ENCODE measurements at regions not wholly inside any gene's neighbourhood (a gene's known extent, or its start where the extent isn't known, plus 50 kb on each side); places are given as distances from the start of the nearest gene placed in this dataset.
"Not testable (repeated sequence)": the region's sequence is repeated elsewhere in the genome, so short reads cannot be mapped to it uniquely, and the experiment has no call there.

DNA sequence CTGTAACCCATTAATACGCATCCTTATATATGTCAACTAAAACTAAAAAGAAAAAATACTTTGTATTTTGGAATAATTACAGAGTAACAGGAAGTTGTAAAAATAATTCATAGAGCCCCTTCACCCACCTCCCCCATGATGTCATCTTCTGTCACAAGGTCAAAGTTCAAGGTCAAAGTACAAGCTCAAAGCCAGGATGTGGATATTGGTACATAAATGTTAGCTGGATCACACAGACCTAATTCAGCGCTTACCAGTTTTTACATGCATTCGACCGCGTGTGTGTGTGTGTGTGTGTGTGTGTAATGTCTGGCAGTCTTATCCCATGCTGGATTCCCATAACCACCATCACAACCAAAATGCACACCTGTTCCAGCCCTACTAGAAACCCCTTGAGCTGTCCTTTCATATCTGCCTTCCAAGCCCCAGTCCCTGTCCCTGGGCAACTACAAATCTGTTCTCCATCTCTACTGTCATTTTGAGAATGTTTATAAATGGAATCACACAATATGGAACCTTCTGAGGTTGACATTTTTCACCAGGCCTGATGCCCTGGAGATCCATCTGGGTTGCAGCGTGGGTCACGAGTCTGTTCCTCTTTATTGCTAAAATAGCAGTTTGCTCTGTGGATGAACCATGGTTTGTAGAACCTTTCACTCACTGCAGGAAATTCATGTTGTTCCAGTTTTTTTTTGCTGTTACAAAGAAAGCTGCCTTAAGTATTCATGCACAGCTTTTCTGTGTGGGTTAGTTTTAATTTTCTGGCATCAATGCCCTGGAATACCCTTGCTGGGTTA is 153.6 kb upstream of the PITRM1 start:
- DNase-seq = no peak

DNA sequence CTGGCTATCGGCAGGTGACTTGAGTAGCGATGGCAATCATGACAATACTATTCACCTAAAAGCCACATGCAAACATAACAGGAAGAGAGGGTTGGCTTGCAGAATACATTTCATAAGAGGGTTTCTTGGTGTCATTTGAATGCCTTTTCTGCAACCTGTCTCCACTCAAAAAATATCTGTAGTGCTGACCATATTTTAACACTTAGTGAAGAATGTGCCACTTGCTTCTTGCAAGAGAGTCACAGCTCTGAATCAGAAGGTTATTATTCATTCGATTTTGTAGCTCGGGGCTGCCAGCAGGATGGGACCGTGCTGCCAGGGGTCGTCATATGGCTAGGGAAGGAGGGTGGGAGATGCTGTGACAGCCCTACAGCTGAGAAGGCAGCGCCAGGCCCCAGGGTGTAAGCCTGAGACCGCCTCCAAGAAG is 152.0 kb upstream of the PITRM1 start:
- DNase-seq = no peak

DNA sequence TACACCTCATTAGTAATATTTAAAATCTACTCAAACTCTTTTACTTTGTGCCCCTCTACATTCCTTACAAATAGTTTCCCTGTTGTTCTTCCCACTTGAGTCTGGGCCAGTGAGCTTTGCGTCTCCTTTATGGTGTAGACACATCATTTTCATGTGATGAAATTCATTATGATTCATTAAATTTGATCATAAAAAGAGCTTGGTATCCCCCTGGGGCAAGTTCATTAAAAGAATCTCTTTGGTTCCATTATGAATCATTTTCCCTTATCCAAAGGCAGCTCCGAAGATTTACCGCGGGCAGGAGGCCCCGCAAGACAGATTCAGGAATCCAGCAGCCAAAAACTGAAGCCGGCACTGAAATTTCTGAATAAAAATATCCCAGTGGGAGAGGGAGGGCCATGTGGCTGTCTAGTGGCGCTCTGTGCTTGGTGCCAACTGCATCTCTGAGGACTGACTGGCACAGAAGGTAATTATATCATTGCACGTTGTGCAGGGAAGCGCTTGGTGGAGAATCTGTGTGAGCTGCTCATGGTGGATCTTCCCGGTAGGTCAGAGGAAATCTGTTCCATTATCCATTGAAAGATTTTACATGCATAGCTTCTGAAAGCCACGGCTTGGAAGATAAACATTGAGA is 151.4 kb upstream of the PITRM1 start:
- no peak for DNase-seq

DNA sequence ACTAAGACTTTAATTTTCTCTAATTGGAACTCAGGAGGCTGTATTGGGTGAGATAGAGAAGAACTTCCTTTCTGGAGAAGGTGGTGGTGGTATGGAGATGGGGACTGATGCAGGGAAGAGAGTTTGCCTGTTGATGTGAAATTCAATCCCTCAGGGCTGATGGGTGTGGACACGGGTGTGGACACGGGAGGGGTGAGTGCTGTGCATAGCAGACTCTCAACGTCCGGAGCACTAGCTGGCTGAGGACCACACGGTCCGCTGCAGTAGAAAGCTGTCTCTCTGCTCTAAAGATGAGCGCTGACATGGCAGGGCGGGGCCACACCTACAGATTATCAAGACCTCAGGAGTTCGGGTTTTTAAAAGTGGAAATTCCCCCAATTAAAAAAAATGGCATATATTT is 148.5 kb upstream of the PITRM1 start:
- DNase-seq = no peak

DNA sequence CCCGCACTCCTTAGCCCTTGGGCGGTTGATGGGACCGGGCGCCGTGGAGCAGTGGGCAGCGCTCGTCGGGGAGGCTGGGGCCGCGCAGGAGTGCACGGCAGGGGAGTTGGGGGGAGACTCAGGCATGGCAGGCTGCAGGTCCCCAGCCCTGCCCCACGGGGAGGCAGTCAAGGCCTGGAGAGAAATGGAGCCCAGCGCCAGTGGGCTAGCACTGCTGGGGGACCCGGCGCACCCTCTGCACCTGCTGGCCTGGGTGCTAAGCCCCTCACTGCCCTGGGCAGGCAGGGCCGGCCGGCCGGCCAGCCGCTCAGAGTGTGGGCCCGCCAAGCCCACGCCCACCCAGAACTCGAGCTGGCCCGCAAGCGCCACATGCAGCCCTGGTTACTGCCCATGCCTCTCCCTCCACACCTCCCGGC is 147.2 kb upstream of the PITRM1 start:
- DNase-seq = no peak

DNA sequence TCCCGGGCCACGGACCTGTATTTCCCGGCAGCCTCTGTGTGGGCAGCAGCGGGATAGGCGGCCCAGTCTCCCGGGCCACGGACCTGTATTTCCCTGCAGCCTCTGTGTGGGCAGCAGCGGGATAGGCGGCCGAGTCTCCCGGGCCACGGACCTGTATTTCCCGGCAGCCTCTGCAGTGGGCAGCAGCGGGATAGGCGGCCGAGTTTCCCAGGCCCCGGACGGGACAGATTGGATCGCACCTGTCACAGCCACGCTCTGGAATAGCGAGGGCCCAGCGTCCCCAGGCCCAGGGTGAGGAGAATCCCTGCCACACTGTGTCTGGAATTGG is 145.9 kb upstream of the PITRM1 start:
- DNase-seq = not testable (repeated sequence)

DNA sequence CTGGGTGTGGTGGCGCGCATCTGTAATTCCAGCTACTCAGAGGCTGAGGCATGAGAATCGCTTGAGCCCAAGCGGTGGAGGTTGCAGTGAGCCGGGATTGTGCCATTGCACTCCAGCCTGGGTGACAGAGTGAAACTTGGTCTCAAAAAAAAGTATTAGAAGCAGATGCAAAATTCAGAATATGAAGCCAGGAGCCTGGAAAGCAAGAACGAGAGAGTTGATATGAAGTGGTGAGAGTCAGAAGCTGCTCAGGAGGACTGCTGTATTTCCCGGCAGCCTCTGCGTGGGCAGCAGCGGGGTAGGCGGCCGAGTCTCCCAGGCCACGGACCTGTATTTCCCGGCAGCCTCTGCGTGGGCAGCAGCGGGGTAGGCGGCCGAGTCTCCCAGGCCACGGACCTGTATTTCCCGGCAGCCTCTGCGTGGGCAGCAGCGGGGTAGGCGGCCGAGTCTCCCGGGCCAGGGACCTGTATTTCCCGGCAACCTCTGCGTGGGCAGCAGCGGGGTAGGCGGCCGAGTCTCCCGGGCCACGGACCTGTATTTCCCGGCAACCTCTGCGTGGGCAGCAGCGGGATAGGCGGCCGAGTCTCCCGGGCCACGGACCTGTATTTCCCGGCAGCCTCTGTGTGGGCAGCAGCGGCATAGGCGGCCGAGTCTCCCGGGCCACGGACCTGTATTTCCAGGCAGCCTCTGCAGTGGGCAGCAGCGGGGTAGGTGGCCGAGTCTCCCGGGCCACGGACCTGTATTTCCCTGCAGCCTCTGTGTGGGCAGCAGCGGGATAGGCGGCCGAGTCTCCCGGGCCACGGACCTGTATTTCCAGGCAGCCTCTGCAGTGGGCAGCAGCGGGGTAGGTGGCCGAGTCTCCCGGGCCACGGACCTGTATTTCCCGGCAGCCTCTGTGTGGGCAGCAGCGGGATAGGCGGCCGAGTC is 145.2 kb upstream of the PITRM1 start:
- DNase-seq = not testable (repeated sequence)

DNA sequence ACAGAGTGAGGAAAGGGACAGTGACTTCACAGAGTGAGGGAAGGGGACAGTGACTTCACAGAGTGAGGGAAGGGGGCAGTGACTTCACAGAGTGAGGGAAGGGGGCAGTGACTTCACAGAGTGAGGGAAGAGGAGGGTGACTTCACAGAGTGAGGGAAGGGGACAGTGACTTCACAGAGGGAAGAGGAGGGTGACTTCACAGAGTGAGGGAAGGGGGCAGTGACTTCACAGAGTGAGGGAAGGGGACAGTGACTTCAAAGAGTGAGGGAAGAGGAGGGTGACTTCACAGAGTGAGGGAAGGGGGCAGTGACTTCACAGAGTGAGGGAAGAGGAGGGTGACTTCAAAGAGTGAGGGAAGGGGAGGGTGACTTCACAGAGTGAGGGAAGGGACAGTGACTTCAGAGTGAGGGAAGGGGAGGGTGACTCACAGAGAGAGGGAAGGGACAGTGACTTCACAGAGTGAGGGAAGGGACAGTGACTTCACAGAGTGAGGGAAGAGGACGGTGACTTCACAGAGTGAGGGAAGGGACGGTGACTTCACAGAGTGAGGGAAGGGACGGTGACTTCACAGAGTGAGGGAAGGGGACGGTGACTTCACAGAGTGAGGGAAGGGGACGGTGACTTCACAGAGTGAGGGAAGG is 142.0 kb upstream of the PITRM1 start:
- not testable (repeated sequence) for DNase-seq

DNA sequence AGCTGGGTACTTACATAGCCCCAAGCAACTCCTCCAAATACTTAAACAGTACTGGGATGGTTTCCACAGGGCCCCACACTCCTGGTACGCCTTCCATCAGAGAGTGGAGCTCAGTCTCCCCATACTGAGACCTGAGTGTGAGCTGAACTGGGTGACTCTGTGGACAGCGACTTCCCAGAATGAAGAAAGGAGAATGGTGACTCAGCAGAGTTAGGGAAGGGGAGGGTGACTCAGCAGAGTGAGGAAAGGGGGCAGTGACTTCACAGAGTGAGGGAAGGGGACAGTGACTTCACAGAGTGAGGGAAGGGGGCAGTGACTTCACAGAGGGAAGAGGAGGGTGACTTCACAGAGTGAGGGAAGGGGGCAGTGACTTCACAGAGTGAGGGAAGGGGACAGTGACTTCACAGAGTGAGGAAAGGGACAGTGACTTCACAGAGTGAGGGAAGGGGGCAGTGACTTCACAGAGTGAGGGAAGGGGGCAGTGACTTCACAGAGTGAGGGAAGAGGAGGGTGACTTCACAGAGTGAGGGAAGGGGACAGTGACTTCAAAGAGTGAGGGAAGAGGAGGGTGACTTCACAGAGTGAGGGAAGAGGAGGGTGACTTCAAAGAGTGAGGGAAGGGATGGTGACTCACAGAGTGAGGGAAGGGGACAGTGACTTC is 141.3 kb upstream of the PITRM1 start:
- not testable (repeated sequence) for DNase-seq

DNA sequence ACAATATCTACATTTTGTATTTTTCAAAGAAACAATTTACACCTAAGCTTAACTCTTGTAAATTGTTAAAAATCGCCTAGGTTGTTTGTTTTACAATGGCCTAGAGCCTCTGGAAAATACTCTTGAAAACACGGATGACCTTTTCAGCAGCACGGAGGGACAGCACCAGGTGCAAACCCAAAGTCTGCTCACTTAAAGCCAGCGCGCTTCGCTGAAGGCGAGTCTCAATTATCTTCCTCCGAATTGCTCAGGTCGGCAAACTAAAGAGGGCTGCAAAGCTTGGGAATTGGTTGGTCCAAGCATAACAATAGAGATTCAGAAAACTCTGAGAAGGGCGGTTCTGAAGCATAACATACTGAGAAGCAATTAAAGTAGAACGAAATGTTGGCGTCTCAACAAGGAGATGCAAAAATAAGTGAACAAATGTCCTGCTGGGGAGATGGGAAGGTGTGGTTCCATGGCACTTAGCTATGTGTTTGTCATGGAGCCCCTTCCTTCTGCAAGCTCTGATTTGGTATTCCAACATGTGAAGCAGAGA is 139.9 kb upstream of the PITRM1 start:
- DNase-seq = no peak

DNA sequence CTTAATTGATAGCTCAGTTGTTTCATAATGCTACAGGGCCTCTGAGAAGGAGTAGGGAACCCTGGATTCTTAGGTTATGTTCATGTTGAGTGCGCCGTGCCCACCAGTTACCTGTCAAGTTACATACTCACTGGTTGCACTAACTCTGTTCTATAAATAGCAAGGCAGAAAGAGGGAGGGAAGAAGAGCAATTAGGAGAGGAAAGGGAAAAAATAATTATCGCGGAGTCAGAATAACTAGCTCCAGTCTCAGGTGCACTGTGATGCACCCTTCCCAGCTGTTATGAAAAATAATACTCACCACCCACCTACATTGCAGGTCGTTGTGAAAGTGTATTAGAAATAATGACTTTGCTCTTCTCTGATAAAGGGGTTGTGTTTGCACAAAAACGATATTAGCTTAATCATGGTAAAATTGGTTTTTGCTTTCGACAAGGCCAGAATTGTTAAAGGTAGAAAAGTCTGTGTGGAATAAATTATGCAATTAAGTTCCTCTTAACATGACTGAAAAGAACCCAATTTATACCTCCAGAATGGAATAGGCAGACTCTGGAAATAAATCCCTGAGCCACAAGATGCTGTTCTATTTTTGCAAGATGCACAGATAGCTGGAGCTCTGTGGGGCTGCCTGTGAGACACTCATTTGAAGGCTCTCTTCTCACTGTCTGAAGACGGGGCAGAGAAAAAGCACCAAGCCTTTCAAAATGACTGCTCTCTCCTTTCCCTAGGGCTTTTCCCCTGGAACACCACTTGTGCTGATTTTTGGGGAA is 137.6 kb upstream of the PITRM1 start:
- no peak for DNase-seq

DNA sequence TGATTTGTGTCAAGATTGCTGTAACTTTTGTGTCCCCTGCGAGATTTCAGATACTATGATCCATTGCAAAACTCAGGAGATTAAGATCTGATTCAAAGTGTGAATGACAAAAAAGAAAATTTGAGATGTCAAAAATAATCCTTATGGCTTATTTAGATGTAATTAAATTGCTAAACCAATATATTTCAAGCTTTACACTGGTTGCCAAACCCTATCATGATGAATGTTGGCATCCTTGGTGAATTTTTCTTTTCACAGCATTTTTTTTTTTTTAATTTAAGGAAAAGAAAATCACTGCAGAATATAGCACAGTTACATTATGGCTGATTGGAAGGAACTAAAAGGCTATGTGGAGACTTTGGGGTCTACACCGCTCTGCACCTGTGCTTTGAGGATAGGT is 133.5 kb upstream of the PITRM1 start:
- no peak for DNase-seq

DNA sequence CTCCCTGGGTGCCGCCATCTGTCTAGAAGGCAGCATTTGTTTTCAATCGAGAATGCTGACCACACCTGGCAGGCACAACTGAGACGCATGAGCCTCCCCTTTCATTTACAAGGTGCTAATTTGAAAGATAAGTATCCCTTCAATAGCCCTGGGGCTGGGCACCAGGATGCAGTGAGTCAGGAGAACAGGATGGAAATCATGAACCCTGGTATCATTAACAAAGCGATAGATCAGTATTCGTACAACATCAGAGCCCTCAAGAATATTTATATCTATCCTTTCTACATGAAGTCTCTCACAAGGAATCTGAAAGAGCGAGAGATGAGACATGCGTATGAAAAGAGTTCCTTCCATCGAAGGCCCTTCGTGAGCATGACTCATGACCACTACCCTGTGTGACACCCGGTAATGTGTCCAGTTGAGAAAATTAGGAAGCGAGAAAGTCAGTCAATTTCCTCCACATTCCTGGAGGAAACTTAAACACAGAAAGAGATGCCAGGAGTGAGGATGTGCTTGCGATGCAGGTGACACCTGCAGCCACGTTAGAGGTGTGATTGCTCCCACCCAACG is 123.1 kb upstream of the PITRM1 start:
- DNase-seq = no peak

DNA sequence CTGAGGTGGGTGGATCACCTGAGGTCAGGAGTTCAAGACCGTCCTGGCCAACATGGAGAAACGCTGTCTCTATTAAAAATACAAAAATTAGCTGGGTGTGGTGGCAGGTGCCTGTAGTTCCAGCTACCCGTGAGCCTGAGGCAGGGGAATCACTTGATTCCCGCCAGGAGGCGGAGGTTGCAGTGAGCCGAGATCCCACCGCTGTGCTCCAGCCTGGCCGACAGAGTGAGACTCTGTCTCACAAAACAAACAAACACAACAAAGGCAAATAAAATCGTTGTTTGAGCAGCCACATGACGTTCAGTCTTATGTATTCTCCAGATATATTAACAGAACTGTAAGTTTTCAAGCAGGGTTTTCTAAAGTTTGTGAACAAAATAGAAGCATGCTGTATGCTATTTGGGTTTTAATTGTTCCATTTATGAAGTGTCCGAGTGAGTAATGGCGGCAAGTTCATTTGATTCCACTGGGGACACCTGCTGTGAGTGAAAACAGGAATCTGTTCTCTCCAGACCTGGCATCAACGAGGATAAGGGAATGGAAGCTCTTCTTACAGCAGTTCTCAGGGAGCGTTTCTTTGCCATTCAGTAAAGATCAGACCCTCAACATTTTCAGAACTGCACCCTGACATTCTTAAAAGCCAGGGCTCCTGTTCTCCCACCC is 122.5 kb upstream of the PITRM1 start:
- no peak for DNase-seq

DNA sequence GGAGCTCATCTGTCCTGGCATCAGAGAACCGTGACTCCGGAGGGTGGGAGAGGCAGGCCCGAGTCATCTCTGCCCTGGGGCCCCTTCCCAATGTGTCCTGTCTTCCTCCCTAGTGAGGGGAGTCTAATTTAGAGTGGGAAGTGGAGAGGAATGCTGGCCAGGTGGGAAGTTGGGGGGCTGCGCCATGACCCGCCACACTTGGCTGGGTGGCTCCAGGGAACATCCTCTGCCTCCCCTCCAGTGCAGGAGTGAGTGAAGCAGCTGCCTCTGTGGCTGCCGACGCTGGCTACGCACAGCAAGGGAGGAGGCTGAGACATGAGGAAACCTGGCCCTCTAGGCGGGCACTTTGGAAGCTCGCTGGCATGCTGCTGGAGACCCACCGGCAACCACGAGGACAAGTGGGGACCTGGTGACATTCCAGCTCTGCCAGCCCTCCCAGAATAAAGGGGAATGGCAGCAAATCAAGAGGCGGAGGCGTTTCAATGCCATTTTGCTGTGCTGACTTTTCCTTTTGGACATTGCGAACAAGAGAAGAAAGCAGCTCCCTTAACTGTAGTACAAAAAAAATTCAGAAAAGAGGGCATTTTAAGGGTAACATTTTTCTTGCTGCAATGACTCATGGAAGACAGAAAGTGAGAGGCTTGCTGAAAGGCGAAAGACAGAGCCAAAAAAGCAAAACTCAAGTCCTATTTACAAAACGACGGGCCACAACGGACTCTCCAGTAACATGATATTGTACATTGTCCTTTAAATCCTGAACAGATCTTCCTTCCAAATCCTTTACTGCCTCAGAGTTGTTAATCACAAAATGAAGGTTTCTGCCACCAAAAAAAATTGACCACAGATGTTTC is 121.2 kb upstream of the PITRM1 start:
- DNase-seq = no peak

DNA sequence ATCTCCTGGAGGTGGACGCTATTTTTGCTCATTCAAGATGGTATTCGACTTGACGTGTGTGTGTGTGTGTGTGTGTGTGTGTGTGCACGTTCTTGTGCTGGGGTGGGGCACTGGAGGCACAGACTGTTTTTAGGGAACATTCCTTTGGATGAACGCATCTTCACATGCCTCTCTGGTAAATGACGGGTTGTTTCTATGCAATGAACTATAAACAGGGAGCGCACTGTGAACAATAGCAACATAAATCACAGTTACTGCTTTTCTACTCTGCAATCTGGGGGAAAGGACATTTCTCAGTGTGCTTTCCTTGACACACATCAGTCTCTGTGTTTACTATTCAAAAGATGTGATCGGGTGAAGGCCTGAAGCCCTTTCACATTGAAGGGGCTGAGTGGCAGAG is 120.1 kb upstream of the PITRM1 start:
- DNase-seq = no peak

DNA sequence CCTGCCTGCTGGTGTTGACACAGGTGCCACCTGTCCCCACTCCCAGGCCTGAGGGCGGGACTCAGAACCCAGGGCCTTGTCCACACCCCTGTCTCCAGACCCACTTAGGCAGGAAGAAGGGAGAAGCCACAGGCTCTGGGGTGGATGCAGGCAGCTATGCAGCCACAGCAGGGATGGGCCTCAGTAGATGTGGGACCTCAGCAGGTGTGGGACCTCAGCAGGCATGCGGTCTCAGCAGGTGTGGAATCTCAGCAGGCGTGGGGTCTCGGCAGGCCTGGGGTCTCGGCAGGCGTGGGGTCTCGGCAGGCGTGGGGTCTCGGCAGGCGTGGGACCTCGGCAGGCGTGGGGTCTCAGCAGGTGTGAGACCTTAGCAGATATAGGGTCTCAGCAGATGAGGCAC is 118.0 kb upstream of the PITRM1 start:
- no peak for DNase-seq

DNA sequence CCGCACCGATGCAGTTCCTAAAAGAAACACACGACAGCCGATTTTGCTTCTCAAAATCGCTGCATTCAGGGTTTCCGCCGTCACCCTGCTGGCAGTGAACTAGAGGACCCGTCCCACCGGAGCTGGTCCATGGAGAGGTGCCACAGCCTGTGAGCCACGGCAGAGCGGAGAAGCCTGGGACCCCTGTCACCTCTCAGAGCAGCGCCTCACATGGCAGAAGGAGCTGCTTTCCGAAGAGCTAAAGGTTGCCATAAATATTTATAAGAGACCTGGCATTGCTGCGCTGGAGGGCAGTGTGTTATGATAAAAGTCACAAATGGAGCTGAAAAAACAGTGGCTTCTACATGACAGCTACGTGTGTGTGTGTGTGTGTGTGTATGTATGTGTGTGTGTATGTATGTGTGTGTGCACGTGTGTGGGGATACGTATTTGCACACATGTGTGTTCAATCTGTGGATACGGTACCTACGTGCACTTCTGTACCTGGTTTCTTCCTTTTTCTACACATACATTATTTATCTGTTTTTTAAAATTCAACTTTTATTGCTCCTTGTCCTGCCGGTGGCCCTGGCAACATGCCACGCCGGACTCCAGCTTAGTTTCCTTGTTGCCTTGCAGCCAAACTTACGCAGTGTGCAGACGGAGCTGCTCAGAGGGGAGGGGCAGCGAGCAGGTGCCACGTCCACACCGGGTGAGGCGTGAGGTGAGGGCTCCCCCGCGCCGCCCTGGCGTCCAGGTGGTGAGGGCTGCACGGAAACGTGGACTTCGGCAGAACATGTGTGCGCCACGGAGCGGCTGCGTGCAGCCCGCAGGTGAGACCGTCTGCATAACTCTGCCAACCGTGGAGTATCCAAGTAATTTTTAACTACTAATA is 115.2 kb upstream of the PITRM1 start:
- no peak for DNase-seq

DNA sequence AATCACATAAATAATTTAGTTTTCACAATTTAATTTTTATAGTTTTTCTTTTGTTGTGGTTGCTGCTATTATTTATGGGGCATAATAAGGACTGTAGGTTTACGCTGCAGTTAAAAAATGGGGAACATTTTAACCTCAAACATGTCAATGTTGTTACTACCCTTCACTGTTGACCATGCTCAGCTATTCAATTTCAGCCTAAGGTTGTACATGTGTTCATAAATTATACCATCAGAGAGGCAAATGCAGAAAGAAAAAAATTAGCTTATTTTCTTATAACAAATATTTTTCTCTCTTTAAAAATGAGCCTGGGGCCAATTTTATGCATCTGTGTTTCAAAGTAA is 110.1 kb upstream of the PITRM1 start:
- no peak for DNase-seq
